H9 (cell line): ENCODE measurements at regions not wholly inside any gene's neighbourhood (a gene's known extent, or its start where the extent isn't known, plus 50 kb on each side); places are given as distances from the start of the nearest gene placed in this dataset.

ENCODE experiments used
- DNase-seq: peaks from one replicate; pipeline ENCODE4 v3.0.0-alpha.2; 2017
- H2AFZ ChIP-seq: one replicate; pipeline ENCODE4 v1.6.1; 2013; ENCODE audit warnings: mild to moderate bottlenecking, low read length, control low read depth, moderate library complexity
- H2AK5ac ChIP-seq: 2 replicates; pipeline ENCODE4 v1.6.1; 2013; ENCODE audit warnings: low read length, control low read depth, mixed read lengths; ENCODE audit not compliant: insufficient read length
- H2BK120ac ChIP-seq: one replicate; pipeline ENCODE4 v1.6.1; 2013; ENCODE audit warnings: low read depth, mild to moderate bottlenecking, low read length, control low read depth, inconsistent platforms; ENCODE audit not compliant: poor library complexity, severe bottlenecking
- H2BK12ac ChIP-seq: 2 replicates; pipeline ENCODE4 v1.6.1; 2013; ENCODE audit warnings: low read length, control low read depth, mixed read lengths, low read depth; ENCODE audit not compliant: insufficient read length
- H2BK15ac ChIP-seq: 2 replicates; pipeline ENCODE4 v1.6.1; 2013; ENCODE audit warnings: low read depth, low read length, control low read depth
- H2BK20ac ChIP-seq: one replicate; pipeline ENCODE4 v1.6.1; 2013; ENCODE audit warnings: low read depth, mild to moderate bottlenecking, low read length, control low read depth, inconsistent platforms; ENCODE audit not compliant: poor library complexity, severe bottlenecking
- H2BK5ac ChIP-seq: 2 replicates; pipeline ENCODE4 v1.6.1; 2013; ENCODE audit warnings: low read length, control low read depth, mixed read lengths; ENCODE audit not compliant: insufficient read length
- H3K14ac ChIP-seq: 2 replicates; pipeline ENCODE4 v1.6.1; 2013; ENCODE audit warnings: low read length, control low read depth; ENCODE audit not compliant: insufficient read depth
- H3K18ac ChIP-seq: 2 replicates; pipeline ENCODE4 v1.6.1; 2013; ENCODE audit warnings: low read depth, mild to moderate bottlenecking, mixed read lengths, low read length, control low read depth; ENCODE audit not compliant: insufficient read length
- H3K23ac ChIP-seq: 2 replicates; pipeline ENCODE4 v1.6.1; 2013; ENCODE audit warnings: low read length, control low read depth, mixed read lengths, low read depth; ENCODE audit not compliant: insufficient read length
- H3K23me2 ChIP-seq: 2 replicates; pipeline ENCODE4 v1.6.1; 2013; ENCODE audit warnings: low read depth, mild to moderate bottlenecking, mixed read lengths, low read length, control low read depth; ENCODE audit not compliant: insufficient read length, poor library complexity, severe bottlenecking
- H3K27ac ChIP-seq: 2 replicates; pipeline ENCODE4 v1.5.1; 2013; ENCODE audit warnings: low read length, control low read depth, mixed read lengths, low read depth; ENCODE audit not compliant: insufficient read length
- H3K27me3 ChIP-seq: 2 replicates; pipeline ENCODE4 v1.6.1; 2013; ENCODE audit warnings: low read length, control low read depth, inconsistent platforms; ENCODE audit not compliant: insufficient read depth
- H3K4ac ChIP-seq: 2 replicates; pipeline ENCODE4 v1.6.1; 2013; ENCODE audit warnings: low read depth, mild to moderate bottlenecking, control low read depth, inconsistent platforms, low read length, moderate library complexity
- H3K4me1 ChIP-seq: 2 replicates; pipeline ENCODE4 v1.6.1; 2013; ENCODE audit warnings: low read length, control low read depth, inconsistent platforms; ENCODE audit not compliant: insufficient read depth
- H3K4me2 ChIP-seq: 2 replicates; pipeline ENCODE4 v1.6.1; 2013; ENCODE audit warnings: low read length, control low read depth, mixed read lengths; ENCODE audit not compliant: insufficient read length, insufficient read depth
- H3K56ac ChIP-seq: 2 replicates; pipeline ENCODE4 v1.6.1; 2013; ENCODE audit warnings: low read depth, mild to moderate bottlenecking, mixed read lengths, low read length, control low read depth; ENCODE audit not compliant: insufficient read length
- H3K79me1 ChIP-seq: 2 replicates; pipeline ENCODE4 v1.6.1; 2013; ENCODE audit warnings: low read depth, mild to moderate bottlenecking, moderate library complexity, low read length, control low read depth, inconsistent platforms; ENCODE audit not compliant: insufficient read depth, poor library complexity, severe bottlenecking
- H3K79me2 ChIP-seq: 2 replicates; pipeline ENCODE4 v1.6.1; 2013; ENCODE audit warnings: low read length, control low read depth, inconsistent platforms; ENCODE audit not compliant: insufficient read depth
- H3K9ac ChIP-seq: 2 replicates; pipeline ENCODE4 v1.6.1; 2013; ENCODE audit warnings: low read length, control low read depth, mixed read lengths; ENCODE audit not compliant: insufficient read length; ENCODE audit errors: extremely low read depth
- H3K9me3 ChIP-seq: one replicate; pipeline ENCODE4 v1.6.1; 2013; ENCODE audit warnings: low read depth, low read length, inconsistent platforms; ENCODE audit not compliant: control insufficient read depth
- H3T11ph ChIP-seq: one replicate; pipeline ENCODE4 v1.6.1; 2013; ENCODE audit warnings: mild to moderate bottlenecking, low read length, control low read depth, inconsistent platforms
- H4K20me1 ChIP-seq: one replicate; pipeline ENCODE4 v1.6.1; 2013; ENCODE audit not compliant: control insufficient read depth, insufficient read length, insufficient read depth
- H4K5ac ChIP-seq: 2 replicates; pipeline ENCODE4 v1.6.1; 2013; ENCODE audit warnings: low read depth, mild to moderate bottlenecking, mixed read lengths, low read length, control low read depth; ENCODE audit not compliant: insufficient read length
- H4K8ac ChIP-seq: replicated peaks from 2 replicates; pipeline ENCODE4 v1.6.1; 2013; ENCODE audit warnings: low read length, control low read depth, mixed read lengths, low read depth; ENCODE audit not compliant: insufficient read length
- H4K91ac ChIP-seq: 2 replicates; pipeline ENCODE4 v1.6.1; 2013; ENCODE audit warnings: low read depth, mild to moderate bottlenecking, moderate library complexity, mixed read lengths, low read length, control low read depth; ENCODE audit not compliant: insufficient read length
- H3K27ac Mint-ChIP-seq, 3 experiments: 2 replicates in 2 of 3; 3 replicates in 1 of 3; pipeline ENCODE4 v1.8.0; 2020 to 2021; ENCODE audit warnings: mixed read lengths in 3 of 3, mild to moderate bottlenecking in 1 of 3, moderate library complexity in 1 of 3
- H3K27me3 Mint-ChIP-seq: 2 replicates; pipeline ENCODE4 v1.8.0; 2021; ENCODE audit warnings: low read depth, mild to moderate bottlenecking, moderate library complexity, mixed read lengths
- H3K36me3 Mint-ChIP-seq, 3 experiments: 2 replicates in 2 of 3; 3 replicates in 1 of 3; pipeline ENCODE4 v1.8.0; 2020 to 2021; ENCODE audit warnings: low read depth in 3 of 3, mixed read lengths in 3 of 3; ENCODE audit not compliant: insufficient read depth in 1 of 3
- H3K4me1 Mint-ChIP-seq, 2 experiments: 2 replicates each; pipeline ENCODE4 v1.8.0; 2020; ENCODE audit warnings: mixed read lengths in 2 of 2
- H3K4me3 Mint-ChIP-seq, 2 experiments: 2 replicates in 1 of 2; 3 replicates in 1 of 2; pipeline ENCODE4 v1.8.0; 2020 to 2021; ENCODE audit warnings: mild to moderate bottlenecking in 2 of 2, mixed read lengths in 2 of 2, moderate library complexity in 1 of 2
- H3K9me3 Mint-ChIP-seq, 2 experiments: 2 replicates in 1 of 2; 3 replicates in 1 of 2; pipeline ENCODE4 v1.8.0; 2020; ENCODE audit warnings: mild to moderate bottlenecking in 2 of 2, mixed read lengths in 2 of 2, moderate library complexity in 1 of 2
- CTCF ChIP-seq: fragments of 200-600 bp; sonication (generic); conservative IDR thresholded peaks from 3 replicates; pipeline ENCODE4 v1.8.0; 2021; ENCODE audit warnings: antibody characterized with exemption, mild to moderate bottlenecking
- WGBS: extraction: QIAGEN DNeasy Blood & Tissue Kit; methylation state at CpG from one replicate; pipeline ENCODE4 v1.1.7; 2013; ENCODE audit warnings: missing lambda C conversion rate, low lambda C conversion rate, mixed read lengths; ENCODE audit not compliant: insufficient read length; ENCODE audit errors: extremely low coverage; 5-methylcytosine and 5-hydroxymethylcytosine counted together

GRCh38 chr2:120878970-120879369, 143.3 kb downstream of the GLI2 start:
- Histone ChIP-seq H2BK20ac (no peak overlapping the region), H3K18ac (no peak overlapping the region), H3K56ac (no peak overlapping the region), H3K14ac (no peak overlapping the region; the same call in 1 of the 2 replicates), H2AK5ac (no peak overlapping the region), H3K4me2 (no peak overlapping the region), H3K4me1 (no peaks in the 10 kb centered on the region; the same call in 1 of the 2 replicates), H2BK15ac (no peak overlapping the region), H2BK12ac (no peak overlapping the region), H4K20me1 (no peaks in the 10 kb centered on the region), H3K79me2 (no peaks in the 10 kb centered on the region; the same call in 1 of the 2 replicates), H2BK5ac (no peak overlapping the region), H3T11ph (no peak overlapping the region), H3K27ac (no peak overlapping the region), H3K27me3 (no peaks in the 10 kb centered on the region), H3K23ac (no peak overlapping the region), H3K23me2 (no peaks in the 10 kb centered on the region), H3K4ac (no peak overlapping the region), H4K5ac (no peak overlapping the region), H2BK120ac (no peak overlapping the region), H4K8ac (no peak overlapping the region), H2AFZ (no peak overlapping the region), H3K79me1 (no peaks in the 10 kb centered on the region), H3K9ac (no peak overlapping the region), H3K9me3 (no peaks in the 10 kb centered on the region), H4K91ac (no peak overlapping the region)
- Mint-ChIP-seq H3K4me3 (no peak overlapping the region), H3K27me3 (no peaks in the 10 kb centered on the region; the same call in 1 of the 2 replicates), H3K27ac (peak overlapping the region in 2 of 3 experiments; percentile 29 to 32; a peak in 5 of 7 replicates), H3K9me3 (no peaks in the 10 kb centered on the region), H3K4me1 (peaks cover 47 to 66% of the 10 kb centered on the region in 2 experiments), H3K36me3 (no peaks in the 10 kb centered on the region; a peak in 1 of 7 replicates)
- WGBS: no CpG with 5 or more reads among the region's 7 CpGs
- DNase-seq: no peak
- TF ChIP-seq CTCF: no peak
